HEK293T (cell line): ENCODE measurements at regions not wholly inside any gene's neighbourhood (a gene's known extent, or its start where the extent isn't known, plus 50 kb on each side); places are given as distances from the start of the nearest gene placed in this dataset.

Source experiments
- ELF4 ChIP-seq: fragments of 450-650 bp; IDR thresholded peaks from 2 replicates; pipeline ENCODE4 v1.6.1; 2017; ENCODE audit warnings: antibody characterized with exemption
- FOXA1 ChIP-seq: fragments of 450-650 bp; IDR thresholded peaks from 2 replicates; pipeline ENCODE4 v1.6.1; 2016; ENCODE audit warnings: mild to moderate bottlenecking
- FOXK2 ChIP-seq: fragments of 450-650 bp; IDR thresholded peaks from 2 replicates; pipeline ENCODE4 v1.6.1; 2016; ENCODE audit warnings: mild to moderate bottlenecking
- FOXM1 ChIP-seq: fragments of 450-650 bp; IDR thresholded peaks from 2 replicates; pipeline ENCODE4 v1.6.1; 2017; ENCODE audit warnings: mild to moderate bottlenecking, borderline replicate concordance
- TARDBP ChIP-seq: fragments of 450-650 bp; IDR thresholded peaks from 2 replicates; pipeline ENCODE4 v1.6.1; 2016
- ZNF384 ChIP-seq: fragments of 450-650 bp; IDR thresholded peaks from 2 replicates; pipeline ENCODE4 v1.6.1; 2016

GRCh38 chr6:82720992-82721391, 344.6 kb downstream of the UBE3D start:
- TF ChIP-seq TARDBP (no peak), ZNF384 (no peak), FOXA1 (no peak), FOXK2 (no peak), FOXM1 (no peak), ELF4 (no peak)
